BLaER1 (cell line): ENCODE measurements at regions not wholly inside any gene's neighbourhood (a gene's known extent, or its start where the extent isn't known, plus 50 kb on each side); places are given as distances from the start of the nearest gene placed in this dataset.

Experiments used
- H3K27ac ChIP-seq: shearing (Covaris generic); formaldehyde crosslinking; 2 replicates; pipeline ENCODE4 v1.8.1; 2022
- H3K27me3 ChIP-seq: shearing (Covaris generic); formaldehyde crosslinking; 2 replicates; pipeline ENCODE4 v1.8.1; 2022
- H3K36me3 ChIP-seq: shearing (Covaris generic); formaldehyde crosslinking; 2 replicates; pipeline ENCODE4 v1.8.1; 2022
- H3K4me1 ChIP-seq: shearing (Covaris generic); formaldehyde crosslinking; 2 replicates; pipeline ENCODE4 v1.8.1; 2022
- H3K4me2 ChIP-seq: shearing (Covaris generic); formaldehyde crosslinking; 2 replicates; pipeline ENCODE4 v1.8.1; 2022
- H3K4me3 ChIP-seq: shearing (Covaris generic); formaldehyde crosslinking; 2 replicates; pipeline ENCODE4 v1.8.1; 2022
- H3K9ac ChIP-seq: shearing (Covaris generic); formaldehyde crosslinking; 2 replicates; pipeline ENCODE4 v1.8.1; 2022
- H3K9me3 ChIP-seq: shearing (Covaris generic); formaldehyde crosslinking; 2 replicates; pipeline ENCODE4 v1.8.1; 2022
- H4K20me1 ChIP-seq: shearing (Covaris generic); formaldehyde crosslinking; 2 replicates; pipeline ENCODE4 v1.8.1; 2022
- Cebpa-rat ChIP-seq: shearing (Covaris generic); IDR thresholded peaks from 2 replicates; pipeline ENCODE4 v1.8.1; 2022

- no peak for TF ChIP-seq Cebpa-rat
- H3K27me3 ChIP-seq, result no peaks in the 10 kb centered on the region
- no peak overlapping the region for H3K9ac ChIP-seq
- no peak overlapping the region for H3K4me3 ChIP-seq
- H3K9me3 ChIP-seq, result no peaks in the 10 kb centered on the region
- no peaks in the 10 kb centered on the region for H3K36me3 ChIP-seq
- H3K4me2 ChIP-seq, result no peak overlapping the region
- H4K20me1 ChIP-seq, result no peaks in the 10 kb centered on the region
- H3K4me1 ChIP-seq, result peaks cover 17% of the 10 kb centered on the region
- no peak overlapping the region for H3K27ac ChIP-seq
Observed at GRCh38 chr4:71262161-71262560, 76.7 kb upstream of the SLC4A4 start.

- Histone ChIP-seq H3K36me3 (no peaks in the 10 kb centered on the region), H3K27me3 (no peaks in the 10 kb centered on the region), H3K27ac (no peak overlapping the region), H3K4me2 (peak overlapping the region; percentile 3; the same call in 1 of the 2 replicates), H3K4me1 (peaks cover 10% of the 10 kb centered on the region), H4K20me1 (no peaks in the 10 kb centered on the region), H3K4me3 (no peak overlapping the region), H3K9ac (no peak overlapping the region), H3K9me3 (no peaks in the 10 kb centered on the region)
- no peak for TF ChIP-seq Cebpa-rat
Observed at GRCh38 chr4:71266090-71266794, 72.6 kb upstream of the SLC4A4 start.

- H3K9ac ChIP-seq, result no peak overlapping the region
- H3K4me1 ChIP-seq, result peaks cover 10% of the 10 kb centered on the region
- H3K9me3 ChIP-seq, result no peaks in the 10 kb centered on the region
- H3K27me3 ChIP-seq, result no peaks in the 10 kb centered on the region
- H3K27ac ChIP-seq, result no peak overlapping the region
- H4K20me1 ChIP-seq, result no peaks in the 10 kb centered on the region
- H3K4me3 ChIP-seq, result no peak overlapping the region
- TF ChIP-seq Cebpa-rat, result no peak
- no peaks in the 10 kb centered on the region for H3K36me3 ChIP-seq
- no peak overlapping the region for H3K4me2 ChIP-seq
Observed at GRCh38 chr4:71267244-71267643, 71.6 kb upstream of the SLC4A4 start.

GRCh38 chr4:71268166-71268565 lies 70.7 kb upstream of the SLC4A4 start:
- Histone ChIP-seq H3K9ac (no peak overlapping the region), H4K20me1 (no peaks in the 10 kb centered on the region), H3K9me3 (no peaks in the 10 kb centered on the region), H3K36me3 (no peaks in the 10 kb centered on the region), H3K27ac (no peak overlapping the region), H3K4me2 (no peak overlapping the region), H3K27me3 (no peaks in the 10 kb centered on the region), H3K4me1 (peaks cover 10% of the 10 kb centered on the region), H3K4me3 (no peak overlapping the region)
- TF ChIP-seq Cebpa-rat, result no peak

GRCh38 chr4:71269233-71269632 lies 69.6 kb upstream of the SLC4A4 start:
- Histone ChIP-seq H3K4me1 (peaks cover 10% of the 10 kb centered on the region), H3K36me3 (no peaks in the 10 kb centered on the region), H3K27ac (no peak overlapping the region), H3K27me3 (no peaks in the 10 kb centered on the region), H3K4me3 (no peak overlapping the region), H3K9ac (no peak overlapping the region), H3K9me3 (no peaks in the 10 kb centered on the region), H4K20me1 (no peaks in the 10 kb centered on the region), H3K4me2 (no peak overlapping the region)
- TF ChIP-seq Cebpa-rat, result no peak

GRCh38 chr4:71270901-71271300 lies 67.9 kb upstream of the SLC4A4 start:
- no peaks in the 10 kb centered on the region for H3K36me3 ChIP-seq
- H3K9ac ChIP-seq, result no peak overlapping the region
- peaks cover 21% of the 10 kb centered on the region for H3K4me1 ChIP-seq
- no peak for TF ChIP-seq Cebpa-rat
- H3K4me3 ChIP-seq, result no peak overlapping the region
- no peaks in the 10 kb centered on the region for H4K20me1 ChIP-seq
- H3K9me3 ChIP-seq, result no peaks in the 10 kb centered on the region
- no peak overlapping the region for H3K4me2 ChIP-seq
- H3K27me3 ChIP-seq, result no peaks in the 10 kb centered on the region
- no peak overlapping the region for H3K27ac ChIP-seq

GRCh38 chr4:71272976-71273375 lies 65.8 kb upstream of the SLC4A4 start:
- Histone ChIP-seq H3K4me3 (no peak overlapping the region), H3K9ac (no peak overlapping the region), H3K9me3 (no peaks in the 10 kb centered on the region), H3K27me3 (no peaks in the 10 kb centered on the region), H3K27ac (no peak overlapping the region), H4K20me1 (no peaks in the 10 kb centered on the region), H3K36me3 (no peaks in the 10 kb centered on the region), H3K4me1 (peaks cover 13% of the 10 kb centered on the region), H3K4me2 (no peak overlapping the region)
- no peak for TF ChIP-seq Cebpa-rat

- Histone ChIP-seq H3K27me3 (no peaks in the 10 kb centered on the region), H3K4me3 (no peak overlapping the region), H3K9me3 (no peaks in the 10 kb centered on the region), H3K9ac (no peak overlapping the region), H3K4me2 (0 out of 2 replicates have a peak overlapping the region, but pooled peaks have one; percentile 35), H4K20me1 (no peaks in the 10 kb centered on the region), H3K27ac (no peak overlapping the region), H3K4me1 (peaks cover 13% of the 10 kb centered on the region), H3K36me3 (no peaks in the 10 kb centered on the region)
- TF ChIP-seq Cebpa-rat, result no peak
Observed at GRCh38 chr4:71275004-71275403, 63.8 kb upstream of the SLC4A4 start.

- Histone ChIP-seq H3K4me2 (peak overlapping the region; percentile 35), H3K9me3 (no peaks in the 10 kb centered on the region), H3K36me3 (no peaks in the 10 kb centered on the region), H3K4me1 (peaks cover 13% of the 10 kb centered on the region), H4K20me1 (no peaks in the 10 kb centered on the region), H3K27me3 (no peaks in the 10 kb centered on the region), H3K9ac (no peak overlapping the region), H3K27ac (no peak overlapping the region), H3K4me3 (no peak overlapping the region)
- no peak for TF ChIP-seq Cebpa-rat
Observed at GRCh38 chr4:71275570-71275969, 63.2 kb upstream of the SLC4A4 start.

- H3K4me3 ChIP-seq, result no peak overlapping the region
- TF ChIP-seq Cebpa-rat, result no peak
- H3K36me3 ChIP-seq, result no peaks in the 10 kb centered on the region
- no peaks in the 10 kb centered on the region for H3K9me3 ChIP-seq
- H3K4me2 ChIP-seq, result no peak overlapping the region
- no peaks in the 10 kb centered on the region for H4K20me1 ChIP-seq
- H3K9ac ChIP-seq, result no peak overlapping the region
- no peak overlapping the region for H3K27ac ChIP-seq
- H3K4me1 ChIP-seq, result peaks cover 13% of the 10 kb centered on the region
- H3K27me3 ChIP-seq, result no peaks in the 10 kb centered on the region
Observed at GRCh38 chr4:71277353-71277752, 61.5 kb upstream of the SLC4A4 start.

GRCh38 chr4:71283642-71284257 lies 55.1 kb upstream of the SLC4A4 start:
- no peak overlapping the region for H3K4me2 ChIP-seq
- H4K20me1 ChIP-seq, result no peaks in the 10 kb centered on the region
- no peaks in the 10 kb centered on the region for H3K36me3 ChIP-seq
- no peak for TF ChIP-seq Cebpa-rat
- H3K4me3 ChIP-seq, result no peak overlapping the region
- H3K9me3 ChIP-seq, result no peaks in the 10 kb centered on the region
- H3K27ac ChIP-seq, result no peak overlapping the region
- no peaks in the 10 kb centered on the region for H3K27me3 ChIP-seq
- no peak overlapping the region for H3K9ac ChIP-seq
- no peaks in the 10 kb centered on the region for H3K4me1 ChIP-seq
